GM20000 (cell line): ENCODE measurements at regions not wholly inside any gene's neighbourhood (a gene's known extent, or its start where the extent isn't known, plus 50 kb on each side); places are given as distances from the start of the nearest gene placed in this dataset.
A peak's percentile ranks its signal among the peaks of the same experiment; 100 is the strongest.

Experiments used
- DNase-seq: peaks from one replicate; pipeline ENCODE4 v3.0.0; 2012; ENCODE audit warnings: low spot score
- TF ChIP-seq, protein P1 (sequence below): IDR thresholded peaks from 2 replicates; pipeline ENCODE4 v1.5.1; 2012; ENCODE audit warnings: mild to moderate bottlenecking, control low read depth; ENCODE audit errors: extremely low read depth, missing control alignments

DNA sequence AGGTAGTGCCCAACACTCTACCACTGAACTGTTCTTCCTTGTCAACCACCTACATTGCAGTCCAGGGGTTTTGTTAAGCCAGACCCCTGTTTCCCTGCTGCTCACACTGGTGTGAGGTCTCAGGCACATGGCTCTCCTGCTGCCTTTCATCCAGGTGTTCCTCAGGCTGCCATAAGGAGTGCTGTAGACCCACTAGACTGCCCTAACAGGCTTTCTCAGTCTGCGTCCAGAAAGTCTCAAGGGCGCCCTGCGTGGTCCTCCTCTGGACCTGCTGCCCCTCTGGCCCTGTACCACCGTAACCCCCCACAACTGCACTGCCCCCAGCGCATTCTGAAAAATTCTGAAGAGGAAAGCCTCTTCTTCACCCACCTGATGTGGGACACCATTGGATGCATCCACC lies 225.7 kb upstream of the ANKRD30A start:
- TF ChIP-seq, protein P1, sequence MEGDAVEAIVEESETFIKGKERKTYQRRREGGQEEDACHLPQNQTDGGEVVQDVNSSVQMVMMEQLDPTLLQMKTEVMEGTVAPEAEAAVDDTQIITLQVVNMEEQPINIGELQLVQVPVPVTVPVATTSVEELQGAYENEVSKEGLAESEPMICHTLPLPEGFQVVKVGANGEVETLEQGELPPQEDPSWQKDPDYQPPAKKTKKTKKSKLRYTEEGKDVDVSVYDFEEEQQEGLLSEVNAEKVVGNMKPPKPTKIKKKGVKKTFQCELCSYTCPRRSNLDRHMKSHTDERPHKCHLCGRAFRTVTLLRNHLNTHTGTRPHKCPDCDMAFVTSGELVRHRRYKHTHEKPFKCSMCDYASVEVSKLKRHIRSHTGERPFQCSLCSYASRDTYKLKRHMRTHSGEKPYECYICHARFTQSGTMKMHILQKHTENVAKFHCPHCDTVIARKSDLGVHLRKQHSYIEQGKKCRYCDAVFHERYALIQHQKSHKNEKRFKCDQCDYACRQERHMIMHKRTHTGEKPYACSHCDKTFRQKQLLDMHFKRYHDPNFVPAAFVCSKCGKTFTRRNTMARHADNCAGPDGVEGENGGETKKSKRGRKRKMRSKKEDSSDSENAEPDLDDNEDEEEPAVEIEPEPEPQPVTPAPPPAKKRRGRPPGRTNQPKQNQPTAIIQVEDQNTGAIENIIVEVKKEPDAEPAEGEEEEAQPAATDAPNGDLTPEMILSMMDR = no peak
- DNase-seq = no peak

DNA sequence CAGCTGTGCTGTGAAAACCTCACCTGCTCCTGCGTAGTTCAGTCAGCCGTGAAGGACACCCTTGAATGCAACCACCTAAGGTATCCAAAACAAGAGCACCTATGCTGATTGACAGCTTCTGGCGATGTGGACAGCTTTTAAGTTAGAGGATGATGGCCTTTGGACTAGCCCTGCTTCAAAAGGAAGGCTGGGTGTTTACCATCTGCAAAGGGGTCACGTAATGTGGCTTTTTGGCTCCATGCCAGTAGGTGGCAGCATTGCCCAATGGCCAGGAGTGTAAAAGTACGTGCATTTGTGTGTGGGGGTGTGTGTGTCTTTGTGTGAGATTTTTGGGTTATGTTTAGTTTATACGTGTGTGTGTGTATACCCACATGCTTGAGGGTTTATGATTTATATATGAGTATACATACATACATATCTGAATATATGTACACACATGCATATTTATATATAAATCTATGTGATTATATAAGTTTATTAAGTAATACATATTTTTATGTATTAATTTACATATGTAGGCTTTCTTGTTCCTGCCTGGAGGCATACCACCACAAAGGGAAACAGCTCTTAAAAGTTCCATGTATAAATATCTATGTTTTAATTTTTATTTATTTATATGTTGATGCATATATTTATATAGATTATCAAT lies 236.3 kb upstream of the ANKRD30A start:
- TF ChIP-seq, protein P1 = peak; percentile 63
- peak; percentile 23 for DNase-seq

DNA sequence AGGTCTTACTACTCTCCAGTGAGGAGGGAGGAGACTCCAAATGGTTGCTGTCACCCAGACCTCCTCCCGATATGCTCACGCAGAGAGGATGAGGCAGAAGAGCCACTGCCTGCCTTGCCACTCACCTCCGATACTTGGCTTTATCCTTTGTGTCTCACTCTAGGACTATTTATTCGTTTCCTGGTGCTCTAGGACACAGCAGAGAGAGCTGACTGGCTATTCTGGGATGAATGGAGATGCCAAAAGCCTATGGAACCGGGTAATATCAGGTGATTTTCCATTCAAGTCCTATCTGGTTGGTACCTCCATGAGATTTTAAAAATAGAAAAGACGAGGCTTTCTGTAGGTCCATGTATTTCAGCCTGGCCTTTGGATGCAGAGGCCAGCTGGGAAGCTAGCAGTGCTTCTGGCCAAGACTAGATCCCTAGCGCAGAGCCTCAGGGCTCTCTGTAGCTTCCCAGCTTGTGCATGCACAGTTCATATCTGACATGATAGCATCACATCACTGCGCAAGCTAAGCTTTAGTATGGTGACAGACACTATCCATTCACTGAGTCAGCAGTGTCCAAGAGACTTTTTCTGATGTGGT lies 239.0 kb upstream of the ANKRD30A start:
- DNase-seq = no peak
- TF ChIP-seq, protein P1 = no peak

DNA sequence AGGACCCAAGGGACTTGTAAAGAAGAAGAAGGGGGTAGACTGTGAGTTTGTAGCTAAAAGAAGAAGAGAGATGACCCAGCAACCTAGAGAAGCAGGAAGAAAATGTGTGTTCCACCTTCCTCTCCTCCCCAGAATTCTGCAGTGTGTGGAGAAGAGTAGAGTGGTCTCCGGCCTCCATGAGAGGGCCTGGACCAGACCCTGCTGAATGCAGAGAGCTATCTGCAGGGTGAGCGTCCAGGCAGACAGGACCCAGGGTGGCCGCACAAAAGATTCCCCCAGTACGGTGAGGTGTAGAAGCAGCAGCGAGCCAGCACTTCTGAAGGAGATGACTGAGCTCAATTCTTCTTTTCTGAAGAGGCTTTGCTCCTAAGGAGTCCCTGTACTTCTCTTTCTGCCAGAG lies 239.7 kb upstream of the ANKRD30A start:
- TF ChIP-seq, protein P1 = no peak
- no peak for DNase-seq

DNA sequence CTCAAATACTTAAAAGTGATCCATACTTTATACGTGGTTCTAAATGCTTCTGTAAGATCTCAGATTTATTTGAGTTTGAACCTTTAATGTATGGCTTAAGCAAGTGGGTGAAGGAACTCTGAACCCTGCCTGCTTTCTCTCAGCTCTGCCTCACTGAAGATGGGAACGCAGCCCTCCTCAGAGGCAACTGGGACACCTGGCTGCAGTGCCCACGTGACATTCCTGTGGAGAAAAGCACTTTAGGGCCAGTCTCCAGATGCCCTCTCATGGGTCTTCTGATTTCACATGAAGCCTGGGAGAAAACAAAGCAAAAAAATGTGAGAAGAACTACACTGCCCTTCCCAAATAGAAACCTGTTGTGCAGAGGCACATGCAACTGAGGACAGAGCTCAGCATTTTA lies 242.6 kb upstream of the ANKRD30A start:
- DNase-seq = no peak
- TF ChIP-seq, protein P1 = no peak

DNA sequence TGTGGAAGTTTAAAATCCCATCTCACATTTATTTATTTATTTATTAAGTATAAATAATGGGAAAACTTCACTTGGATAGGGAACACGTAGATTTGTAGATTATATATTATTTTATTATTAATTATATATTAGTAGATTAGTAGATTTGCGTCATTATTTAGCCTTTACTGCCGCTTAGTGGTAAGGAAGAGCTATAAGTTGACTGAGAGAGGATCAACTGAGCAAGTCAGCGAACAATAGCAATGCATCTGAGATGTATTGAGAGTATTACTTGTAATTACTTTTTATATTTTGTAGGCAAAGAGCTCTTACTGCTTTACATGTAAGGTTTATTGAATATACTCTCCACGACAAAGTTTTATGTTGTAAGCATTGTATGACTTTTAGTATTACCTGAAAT lies 244.5 kb upstream of the ANKRD30A start:
- TF ChIP-seq, protein P1 = no peak
- DNase-seq = no peak

DNA sequence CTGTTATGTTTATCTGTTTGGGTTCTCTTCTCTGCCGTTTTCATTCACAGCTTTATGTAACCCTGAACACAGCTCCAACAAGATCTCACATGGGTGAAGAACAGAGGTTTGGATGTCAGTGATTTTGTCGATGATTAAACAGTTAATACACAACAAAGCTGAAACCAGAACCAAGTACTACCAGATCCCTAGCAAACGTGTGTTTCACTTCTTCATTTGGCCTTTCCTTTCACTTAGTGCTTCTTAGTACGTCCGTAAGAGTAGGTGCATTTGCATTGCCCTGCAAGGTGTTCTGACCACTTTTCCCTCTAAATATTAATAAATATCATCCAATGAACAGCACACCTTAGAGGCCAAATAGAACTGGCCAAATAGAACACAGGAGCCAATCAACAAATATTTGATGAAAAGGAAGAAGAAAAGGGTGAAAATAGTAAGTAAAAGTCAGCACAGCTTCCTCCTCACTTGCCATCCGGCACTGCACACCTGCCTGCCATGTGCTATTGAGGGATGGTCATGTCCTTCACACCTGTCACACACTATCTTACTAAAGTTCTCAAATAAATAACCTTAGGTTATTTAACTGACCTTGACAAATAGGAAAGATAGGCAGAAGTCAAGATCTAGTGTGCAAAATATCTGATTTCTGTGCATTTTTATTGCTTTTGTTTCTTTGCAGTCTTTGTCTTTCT lies 252.6 kb upstream of the ANKRD30A start:
- no peak for DNase-seq
- TF ChIP-seq, protein P1 = no peak
